NCI-H2107 treated with DMSO at 0.1 percent for 48 hours (cell line): ENCODE measurements at regions not wholly inside any gene's neighbourhood (a gene's known extent, or its start where the extent isn't known, plus 50 kb on each side); places are given as distances from the start of the nearest gene placed in this dataset.
"Not testable (repeated sequence)": the region's sequence is repeated elsewhere in the genome, so short reads cannot be mapped to it uniquely, and the experiment has no call there.

Experiments
- DNase-seq: peaks from one replicate; lab custom pipeline; 2025; ENCODE audit not compliant: unreplicated experiment; lab: John Stamatoyannopoulos, UW

GRCh38 chr1:199808110-199808870 lies 219.2 kb upstream of the NR5A2 start:
- no peak for DNase-seq

- DNase-seq: no peak
Measured at GRCh38 chr1:199809311-199809710, 218.2 kb upstream of the NR5A2 start.

GRCh38 chr1:199811163-199811562 lies 216.3 kb upstream of the NR5A2 start:
- DNase-seq: no peak

GRCh38 chr1:199813198-199813597 lies 214.3 kb upstream of the NR5A2 start:
- DNase-seq: no peak

- DNase-seq: no peak
Measured at GRCh38 chr1:199815947-199816346, 211.6 kb upstream of the NR5A2 start.

GRCh38 chr1:199817266-199817665 lies 210.2 kb upstream of the NR5A2 start:
- DNase-seq: no peak

- DNase-seq: peak; percentile 88
Measured at GRCh38 chr1:199821029-199821779, 206.3 kb upstream of the NR5A2 start.

- DNase-seq: no peak
Measured at GRCh38 chr1:199832451-199832850, 195.1 kb upstream of the NR5A2 start.

- DNase-seq: no peak
Measured at GRCh38 chr1:199834711-199835110, 192.8 kb upstream of the NR5A2 start.

GRCh38 chr1:199836430-199836829 lies 191.1 kb upstream of the NR5A2 start:
- DNase-seq: no peak

- no peak for DNase-seq
Measured at GRCh38 chr1:199837321-199837720, 190.2 kb upstream of the NR5A2 start.

GRCh38 chr1:199839608-199840007 lies 187.9 kb upstream of the NR5A2 start:
- not testable (repeated sequence) for DNase-seq

- DNase-seq: not testable (repeated sequence)
Measured at GRCh38 chr1:199843096-199843495, 184.4 kb upstream of the NR5A2 start.

GRCh38 chr1:199843861-199844260 lies 183.6 kb upstream of the NR5A2 start:
- DNase-seq: no peak

GRCh38 chr1:199847021-199847420 lies 180.5 kb upstream of the NR5A2 start:
- no peak for DNase-seq

GRCh38 chr1:199851439-199852140 lies 175.9 kb upstream of the NR5A2 start:
- DNase-seq: no peak

GRCh38 chr1:199854686-199855321 lies 172.7 kb upstream of the NR5A2 start:
- no peak for DNase-seq

GRCh38 chr1:199855580-199855979 lies 171.9 kb upstream of the NR5A2 start:
- DNase-seq: no peak

- no peak for DNase-seq
Measured at GRCh38 chr1:199856216-199856780, 171.2 kb upstream of the NR5A2 start.

GRCh38 chr1:199857108-199857507 lies 170.4 kb upstream of the NR5A2 start:
- DNase-seq: no peak

- no peak for DNase-seq
Measured at GRCh38 chr1:199857516-199857915, 170.0 kb upstream of the NR5A2 start.
